Activated B cell treated with CpG ODN at 0.5 μM for 24 hours (primary cell): ENCODE measurements at regions not wholly inside any gene's neighbourhood (a gene's known extent, or its start where the extent isn't known, plus 50 kb on each side); places are given as distances from the start of the nearest gene placed in this dataset.

Experiments used
- ATAC-seq: fragments of 200-7000 bp; cut with Tn5 transposase; one replicate; pipeline ENCODE4 v1.10.0; 2021; ENCODE audit warnings: low read depth, mild to moderate bottlenecking, moderate library complexity
- CTCF ChIA-PET: fragments of 350-600 bp; sonication (Branson Sonifier 250); formaldehyde crosslinking; loops from one replicate; lab custom pipeline; 2021; ENCODE audit warnings: antibody characterized with exemption; lab: Charles Lee
- POLR2A ChIA-PET: fragments of 350-600 bp; sonication (Branson Sonifier 250); formaldehyde crosslinking; loops from one replicate; lab custom pipeline; 2021; ENCODE audit warnings: antibody characterized with exemption; lab: Charles Lee
- DNase-seq: peaks from one replicate; pipeline ENCODE4 v3.0.0; 2022
- H3K27ac Mint-ChIP-seq: one replicate; pipeline ENCODE4 v1.8.0; 2020; ENCODE audit warnings: mixed read lengths
- H3K27me3 Mint-ChIP-seq: one replicate; pipeline ENCODE4 v1.8.0; 2021; ENCODE audit warnings: mixed read lengths
- H3K36me3 Mint-ChIP-seq: one replicate; pipeline ENCODE4 v1.8.0; 2021; ENCODE audit warnings: low read depth, mixed read lengths
- H3K4me1 Mint-ChIP-seq: one replicate; pipeline ENCODE4 v1.8.0; 2021; ENCODE audit warnings: mixed read lengths
- H3K4me3 Mint-ChIP-seq: one replicate; pipeline ENCODE4 v1.8.0; 2020; ENCODE audit warnings: mild to moderate bottlenecking, mixed read lengths
- H3K9me3 Mint-ChIP-seq: one replicate; pipeline ENCODE4 v1.8.0; 2020; ENCODE audit warnings: mixed read lengths
- CTCF ChIP-seq: fragments of 200-600 bp; IDR thresholded peaks from one replicate; pipeline ENCODE4 v1.8.0; 2022; ENCODE audit warnings: antibody characterized with exemption, mild to moderate bottlenecking
- intact Hi-C: fragments of 100-400 bp; cut with micrococcal nuclease; formaldehyde crosslinking; loops from one replicate; pipeline ENCODE4 v1.15.1; 2024

GRCh38 chr2:239890206-239890746 is 134.9 kb downstream of the NDUFA10 start:
- intact Hi-C loops, result no loop called here
- POLR2A ChIA-PET, result no interaction called here
- no peak for TF ChIP-seq CTCF
- H3K36me3 Mint-ChIP-seq, result no peaks in the 10 kb centered on the region
- ATAC-seq, result no peak
- CTCF ChIA-PET, result no interaction called here
- peaks cover 9% of the 10 kb centered on the region for H3K9me3 Mint-ChIP-seq
- no peak for DNase-seq
- peaks cover 14% of the 10 kb centered on the region for H3K27me3 Mint-ChIP-seq
- H3K4me3 Mint-ChIP-seq, result no peak overlapping the region
- H3K27ac Mint-ChIP-seq, result no peak overlapping the region
- peaks cover 2% of the 10 kb centered on the region for H3K4me1 Mint-ChIP-seq

DNA sequence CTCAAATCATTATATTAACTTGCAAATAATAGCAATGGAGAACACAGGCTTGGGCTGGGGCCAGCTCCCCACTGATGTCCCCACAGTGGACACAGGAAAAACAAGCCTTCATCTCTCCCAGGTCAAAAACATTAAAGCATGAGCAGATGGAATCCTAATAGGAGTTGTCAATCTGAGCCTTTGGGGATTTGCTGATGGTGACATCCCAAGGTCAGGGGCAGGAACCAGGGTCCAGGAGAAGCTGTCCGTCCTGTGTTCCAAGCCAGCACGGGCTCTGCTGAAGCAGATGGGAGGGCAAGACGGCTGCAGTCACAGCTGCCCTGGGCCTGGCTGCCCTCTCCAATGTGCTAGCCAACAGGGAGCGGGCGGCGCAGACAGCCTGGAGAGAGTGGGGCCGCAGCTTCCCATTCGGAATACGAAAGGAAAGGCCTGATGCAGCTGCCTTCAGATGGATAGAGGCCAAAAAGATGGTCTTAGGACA is 135.5 kb downstream of the NDUFA10 start:
- DNase-seq (no peak), ATAC-seq (no peak)
- intact Hi-C loops, result no loop called here
- H3K27me3 Mint-ChIP-seq, result peaks cover 10% of the 10 kb centered on the region
- no peak overlapping the region for H3K4me3 Mint-ChIP-seq
- ChIA-PET POLR2A (no interaction called here), CTCF (no interaction called here)
- H3K36me3 Mint-ChIP-seq, result no peaks in the 10 kb centered on the region
- no peak overlapping the region for H3K27ac Mint-ChIP-seq
- no peaks in the 10 kb centered on the region for H3K4me1 Mint-ChIP-seq
- peaks cover 13% of the 10 kb centered on the region for H3K9me3 Mint-ChIP-seq
- TF ChIP-seq CTCF, result no peak

- H3K4me1 Mint-ChIP-seq, result no peaks in the 10 kb centered on the region
- peaks cover 15% of the 10 kb centered on the region for H3K9me3 Mint-ChIP-seq
- ATAC-seq (no peak), DNase-seq (no peak)
- H3K36me3 Mint-ChIP-seq, result no peaks in the 10 kb centered on the region
- intact Hi-C loops, result no loop called here
- H3K27ac Mint-ChIP-seq, result no peak overlapping the region
- POLR2A ChIA-PET, result no interaction called here
- CTCF ChIA-PET, result no interaction called here
- TF ChIP-seq CTCF, result no peak
- H3K27me3 Mint-ChIP-seq, result peaks cover 3% of the 10 kb centered on the region
- no peak overlapping the region for H3K4me3 Mint-ChIP-seq
These were observed 137.5 kb downstream of the NDUFA10 start for GRCh38 chr2:239887604-239888003.

- H3K4me3 Mint-ChIP-seq, result no peak overlapping the region
- ChIA-PET POLR2A (no interaction called here), CTCF (interaction anchor here (0.7 kb wide), 1 partner anchor 134 kb away, joined by 3 read pairs; no protein-coding TSS in a partner anchor)
- H3K9me3 Mint-ChIP-seq, result peaks cover 15% of the 10 kb centered on the region
- intact Hi-C loops, result no loop called here
- peaks cover 2% of the 10 kb centered on the region for H3K4me1 Mint-ChIP-seq
- no peak overlapping the region for H3K27ac Mint-ChIP-seq
- no peak for DNase-seq
- peaks cover 9% of the 10 kb centered on the region for H3K27me3 Mint-ChIP-seq
- ATAC-seq, result no peak
- no peaks in the 10 kb centered on the region for H3K36me3 Mint-ChIP-seq
- TF ChIP-seq CTCF, result no peak
These were observed 138.4 kb downstream of the NDUFA10 start for GRCh38 chr2:239886781-239887180.

DNA sequence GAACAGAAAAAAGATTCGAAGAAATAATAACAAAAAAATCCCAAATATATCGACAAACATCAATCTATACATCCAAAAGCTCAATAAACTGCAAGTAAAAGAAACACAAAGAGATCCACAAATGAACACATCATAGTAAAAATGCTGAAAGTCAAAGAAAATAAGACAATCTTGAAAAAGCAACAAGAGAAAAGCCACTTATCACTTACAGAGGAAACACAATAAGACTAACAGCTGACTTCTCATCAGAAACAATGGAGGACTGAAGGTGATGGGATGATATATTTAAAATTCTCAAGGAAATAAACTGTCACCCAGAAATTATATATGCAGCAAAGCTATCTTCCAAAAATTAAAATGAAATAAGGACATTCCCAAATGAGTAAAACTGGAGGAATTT is 140.3 kb downstream of the NDUFA10 start:
- Mint-ChIP-seq H3K4me3 (no peak overlapping the region), H3K27ac (no peak overlapping the region), H3K36me3 (no peaks in the 10 kb centered on the region), H3K27me3 (peaks cover 19% of the 10 kb centered on the region), H3K9me3 (peaks cover 15% of the 10 kb centered on the region), H3K4me1 (peaks cover 2% of the 10 kb centered on the region)
- CTCF ChIA-PET, result interaction anchor here (1.3 kb wide), 1 partner anchor 618 kb away, joined by 3 read pairs; no protein-coding TSS in a partner anchor
- no peak for TF ChIP-seq CTCF
- intact Hi-C loops, result no loop called here
- DNase-seq (no peak), ATAC-seq (no peak)
- POLR2A ChIA-PET, result no interaction called here
